Middle frontal gyrus (tissue), 1 donor: ENCODE measurements at regions not wholly inside any gene's neighbourhood (a gene's known extent, or its start where the extent isn't known, plus 50 kb on each side); places are given as distances from the start of the nearest gene placed in this dataset.
"Not testable (repeated sequence)": the region's sequence is repeated elsewhere in the genome, so short reads cannot be mapped to it uniquely, and the experiment has no call there.

Experiments
- DNase-seq: peaks from one replicate; pipeline ENCODE4 v3.0.0-alpha.2; 2015; ENCODE audit warnings: low spot score; ENCODE audit errors: extremely low spot score

DNA sequence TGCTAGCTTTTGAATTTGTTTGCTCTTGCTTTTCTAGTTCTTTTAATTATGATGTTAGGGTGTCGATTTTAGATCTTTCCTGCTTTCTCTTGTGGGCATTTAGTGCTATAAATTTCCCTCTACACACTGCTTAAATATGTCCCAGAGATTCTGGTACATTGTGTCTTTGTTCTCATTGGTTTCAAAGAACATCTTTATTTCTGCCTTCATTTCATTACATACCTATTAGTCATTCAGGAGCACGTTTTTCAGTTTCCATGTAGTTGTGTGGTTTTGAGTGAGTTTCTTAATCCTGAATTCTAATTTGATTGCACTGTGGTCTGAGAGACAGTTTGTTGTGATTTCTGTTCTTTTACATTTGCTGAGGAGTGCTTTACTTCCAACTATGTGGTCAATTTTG is 51.2 kb upstream of the MB21D2 start:
- not testable (repeated sequence) for DNase-seq

DNA sequence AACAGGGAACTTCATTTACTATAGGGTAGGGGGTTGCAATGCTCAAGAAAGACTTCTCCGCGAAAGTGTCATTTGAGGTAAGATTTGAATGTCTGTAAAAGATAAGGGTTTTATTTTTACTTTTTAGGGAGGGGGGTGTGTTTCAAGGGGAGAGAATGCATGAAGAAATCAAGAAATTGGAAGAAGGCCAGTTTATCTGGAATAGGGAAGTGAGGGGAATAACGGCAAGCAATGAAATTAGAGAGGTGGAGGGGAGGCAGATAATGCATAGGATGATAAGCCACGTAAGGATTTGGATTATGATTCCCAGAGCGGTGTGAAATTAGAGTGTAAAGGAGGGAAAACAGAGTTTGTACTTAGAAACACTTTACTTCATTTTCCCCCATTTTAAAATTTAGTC is 63.0 kb upstream of the MB21D2 start:
- no peak for DNase-seq

DNA sequence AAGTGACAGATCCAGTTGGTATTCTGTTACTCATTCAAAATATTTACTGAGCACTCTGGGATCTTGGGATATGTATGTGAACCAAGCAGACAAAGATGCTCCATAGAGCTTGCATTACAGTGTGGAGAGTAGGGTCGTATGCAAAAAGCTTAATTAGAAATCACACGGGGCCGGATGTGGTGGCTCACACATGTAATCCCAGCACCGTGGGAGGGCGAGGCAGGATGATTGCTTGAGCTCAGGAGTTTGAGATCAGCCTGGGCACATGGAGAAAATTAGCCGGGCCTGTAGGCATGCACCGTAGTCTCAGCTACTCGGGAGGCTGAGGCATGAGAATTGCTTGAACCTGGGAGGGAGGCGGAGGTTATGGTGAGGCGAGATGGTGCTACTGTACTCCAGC is 68.7 kb upstream of the MB21D2 start:
- no peak for DNase-seq

DNA sequence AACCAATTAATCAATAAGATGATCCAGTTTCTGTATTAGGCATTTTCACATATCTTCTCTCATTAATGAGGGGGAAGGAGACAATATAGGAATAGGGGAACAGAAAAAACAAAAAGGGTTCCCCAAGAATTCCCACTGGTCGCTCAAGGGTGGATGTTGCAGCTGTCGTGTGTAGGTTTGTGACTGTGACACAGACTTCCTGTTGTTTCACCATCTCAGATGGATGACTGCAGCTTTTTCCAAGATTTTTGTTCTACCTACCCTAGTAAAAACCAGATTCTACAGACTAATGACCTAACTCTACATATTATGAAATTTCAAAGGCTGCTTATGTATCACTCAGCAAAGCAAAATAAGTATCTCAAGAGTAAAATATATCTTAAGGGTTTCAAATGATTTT is 73.7 kb upstream of the MB21D2 start:
- DNase-seq: no peak

DNA sequence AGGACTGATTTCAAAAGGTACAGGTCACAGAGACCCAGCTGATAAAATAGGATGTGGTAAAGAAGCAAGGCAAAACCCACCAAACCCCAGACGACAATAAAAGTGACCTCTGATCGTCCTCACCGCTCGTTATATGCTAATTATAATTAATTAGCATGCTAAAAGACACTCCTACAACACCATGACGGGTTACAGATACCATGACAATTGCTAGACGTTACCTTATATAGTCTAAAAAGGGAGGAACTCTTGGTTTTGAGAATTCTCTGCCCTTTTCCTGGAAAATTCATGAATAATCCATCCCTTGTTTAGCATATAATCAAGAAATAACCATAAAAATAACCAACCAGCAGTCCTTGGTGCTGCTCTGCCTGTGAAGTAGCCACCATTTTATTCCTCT is 74.7 kb upstream of the MB21D2 start:
- no peak for DNase-seq

DNA sequence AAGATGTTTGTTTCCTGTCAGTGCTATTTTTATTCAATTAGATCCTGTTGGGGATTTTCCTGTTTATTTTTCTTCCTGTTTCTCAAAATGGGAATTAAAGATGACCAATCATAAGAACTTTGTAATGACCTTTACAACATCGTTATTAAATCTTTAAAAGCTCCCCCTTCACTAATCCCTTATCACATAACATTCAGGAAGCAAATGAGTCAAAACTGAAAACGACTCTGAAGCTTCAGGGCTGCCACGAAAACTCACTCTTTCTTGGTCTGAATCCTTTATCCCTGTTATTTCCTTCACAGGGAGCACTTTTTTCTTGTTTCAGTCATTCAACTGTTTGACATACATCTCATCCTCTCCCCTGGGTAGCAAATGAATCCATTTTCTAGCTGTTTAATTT is 75.8 kb upstream of the MB21D2 start:
- no peak for DNase-seq

DNA sequence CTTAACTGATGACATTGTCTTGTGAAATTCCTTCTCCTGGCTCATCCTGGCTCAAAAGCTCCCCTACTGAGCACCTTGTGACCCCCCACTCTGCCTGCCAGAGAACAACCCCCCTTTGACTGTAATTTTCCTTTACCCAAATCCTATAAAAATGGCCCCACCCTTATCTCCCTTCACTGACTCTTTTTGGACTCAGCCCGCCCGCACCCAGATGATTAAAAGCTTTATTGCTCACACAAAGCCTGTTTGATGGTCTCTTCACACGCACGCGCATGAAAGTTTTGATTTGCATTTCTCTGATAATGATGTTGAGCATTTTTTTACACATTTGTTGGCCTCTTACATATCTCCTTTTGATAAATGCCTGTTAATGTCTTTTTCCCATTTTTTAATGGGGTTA is 83.5 kb upstream of the MB21D2 start:
- not testable (repeated sequence) for DNase-seq

DNA sequence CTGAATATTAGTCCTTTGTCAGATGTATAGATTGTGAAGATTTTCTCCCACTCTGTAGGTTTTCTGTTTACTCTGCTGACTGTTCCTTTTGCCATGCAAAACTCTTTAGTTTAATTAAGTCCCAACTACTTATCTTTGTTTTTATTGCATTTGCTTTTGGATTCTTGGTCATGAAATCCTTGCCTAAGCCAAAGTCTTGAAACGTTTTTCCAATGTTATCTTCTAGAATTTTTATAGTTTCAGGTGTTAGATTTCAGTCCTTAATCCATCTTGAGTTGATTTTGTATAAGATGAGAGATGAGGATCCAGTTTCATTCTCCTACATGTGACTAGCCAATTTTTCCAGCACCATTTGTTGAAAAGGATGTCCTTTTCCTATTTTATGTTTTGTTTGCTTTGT is 86.0 kb upstream of the MB21D2 start:
- DNase-seq: not testable (repeated sequence)

DNA sequence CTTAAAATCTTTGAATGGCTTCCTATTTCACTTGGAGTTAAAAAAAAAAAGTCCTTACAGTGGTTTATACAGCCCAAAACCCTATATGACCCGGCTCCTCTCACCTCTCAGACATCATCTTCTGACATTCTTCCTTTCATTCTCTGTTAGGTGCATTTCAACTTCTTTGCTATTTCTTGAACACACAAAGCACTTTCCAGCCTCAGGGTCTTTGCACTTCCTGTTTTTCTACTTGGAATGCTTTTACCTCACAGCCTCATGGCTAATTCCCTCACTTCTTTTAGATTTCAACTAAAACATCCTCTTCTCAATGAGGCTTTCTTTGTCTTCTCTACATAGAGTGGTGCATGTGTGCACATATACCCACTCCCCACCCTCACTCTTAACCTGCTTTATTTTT is 91.0 kb upstream of the MB21D2 start:
- no peak for DNase-seq

DNA sequence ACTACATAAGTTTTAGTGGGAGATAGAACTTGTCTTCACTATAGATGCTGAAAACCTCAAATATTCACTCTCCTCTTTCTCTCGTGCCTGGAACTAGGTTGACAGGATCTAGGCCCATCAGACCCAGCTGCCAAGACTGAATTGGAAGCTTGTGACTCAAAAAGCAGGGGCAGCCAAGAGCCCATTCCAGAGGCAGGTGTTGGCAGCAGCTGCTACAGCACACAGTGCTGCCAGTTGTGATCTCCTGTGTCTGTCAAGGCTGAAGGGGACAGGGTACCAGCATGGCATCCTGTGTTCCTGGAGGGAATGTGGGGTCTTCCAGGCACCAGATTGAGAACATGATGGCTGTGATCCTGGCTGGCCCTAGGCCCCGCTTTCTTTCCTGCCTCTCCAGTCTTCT is 92.5 kb upstream of the MB21D2 start:
- no peak for DNase-seq

DNA sequence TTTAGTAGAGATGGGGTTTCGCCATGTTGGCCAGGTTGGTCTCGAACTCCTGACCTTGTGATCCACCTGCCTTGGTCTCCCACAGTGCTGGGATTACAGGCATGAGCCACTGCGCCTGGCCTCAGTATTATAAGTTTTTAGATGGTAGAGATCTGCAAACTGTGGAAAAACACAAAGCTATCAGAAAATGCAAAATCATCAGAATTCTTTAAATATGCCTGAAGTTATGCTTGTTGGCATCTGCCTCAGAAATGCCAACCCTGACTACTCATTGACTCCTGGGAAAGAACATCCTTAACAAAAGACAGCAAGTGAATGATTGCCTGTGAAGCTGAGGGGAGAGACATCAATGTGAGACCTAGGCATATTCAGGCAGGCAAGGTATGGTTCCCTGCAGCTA is 94.3 kb upstream of the MB21D2 start:
- DNase-seq: no peak

DNA sequence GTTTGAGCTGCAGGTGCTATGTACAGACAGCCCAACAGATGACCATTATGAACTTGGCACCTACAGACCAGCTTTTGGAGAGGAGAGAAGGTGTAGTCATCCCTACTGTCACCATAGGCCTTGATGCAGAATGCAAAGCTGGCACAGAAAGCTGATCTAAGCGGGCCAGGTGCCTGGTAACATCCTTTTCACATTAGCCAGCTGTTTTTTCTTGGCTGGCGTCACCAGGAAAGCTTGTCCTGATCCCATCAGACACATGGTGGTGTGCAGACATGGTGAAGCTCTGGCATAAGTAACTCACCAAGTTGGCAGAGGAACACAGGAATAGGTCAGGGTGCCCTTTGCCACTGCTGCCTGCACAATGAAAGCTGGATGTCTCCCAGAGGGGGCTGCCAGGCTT is 97.2 kb upstream of the MB21D2 start:
- DNase-seq: no peak

DNA sequence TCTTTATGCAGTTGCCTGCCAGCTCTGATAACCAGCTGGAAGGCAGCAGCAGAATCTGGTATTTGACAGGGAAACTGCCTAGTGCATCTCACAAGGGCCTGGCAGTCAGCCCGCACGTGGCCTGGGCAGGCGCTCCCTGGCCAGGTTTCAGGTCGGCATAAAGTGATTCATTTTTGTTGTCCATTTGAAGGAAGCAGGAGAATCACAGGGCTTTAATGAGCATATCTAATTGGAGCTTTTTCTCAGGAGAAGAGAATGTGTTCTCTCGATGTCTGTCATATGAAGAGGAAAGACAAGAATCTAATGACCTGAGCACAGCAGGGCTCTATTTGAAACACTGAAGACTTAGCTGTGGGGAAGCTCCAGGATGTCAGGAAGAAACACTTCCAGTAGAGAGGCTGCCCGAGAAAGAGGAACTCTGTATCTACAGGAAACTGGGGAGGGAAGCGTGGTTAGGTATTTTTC is 98.8 kb upstream of the MB21D2 start:
- no peak for DNase-seq

DNA sequence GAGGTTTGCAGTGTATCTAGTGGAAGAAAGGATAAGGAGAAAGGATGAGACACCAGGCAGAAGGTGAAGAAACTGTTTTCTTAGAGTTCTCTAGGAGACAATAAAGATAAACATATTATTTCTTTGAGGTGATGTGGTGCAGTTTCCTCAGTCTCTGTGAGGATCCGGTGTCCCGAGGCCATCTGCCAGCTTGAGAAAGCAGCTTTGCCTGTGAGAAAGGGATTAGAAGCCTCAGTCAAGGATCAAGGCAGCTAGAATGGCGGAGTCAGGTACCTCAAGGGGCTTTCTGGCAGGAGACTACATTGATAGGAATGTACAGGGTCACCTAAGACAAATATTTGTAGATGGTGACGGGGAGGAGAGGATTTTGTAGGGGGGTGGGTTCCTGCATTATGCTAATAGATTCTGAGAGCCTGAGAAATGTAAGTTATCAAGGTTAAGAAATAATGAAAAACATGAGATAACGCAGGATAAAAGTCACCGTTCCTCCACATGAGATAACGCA is 103.9 kb upstream of the MB21D2 start:
- DNase-seq: no peak

DNA sequence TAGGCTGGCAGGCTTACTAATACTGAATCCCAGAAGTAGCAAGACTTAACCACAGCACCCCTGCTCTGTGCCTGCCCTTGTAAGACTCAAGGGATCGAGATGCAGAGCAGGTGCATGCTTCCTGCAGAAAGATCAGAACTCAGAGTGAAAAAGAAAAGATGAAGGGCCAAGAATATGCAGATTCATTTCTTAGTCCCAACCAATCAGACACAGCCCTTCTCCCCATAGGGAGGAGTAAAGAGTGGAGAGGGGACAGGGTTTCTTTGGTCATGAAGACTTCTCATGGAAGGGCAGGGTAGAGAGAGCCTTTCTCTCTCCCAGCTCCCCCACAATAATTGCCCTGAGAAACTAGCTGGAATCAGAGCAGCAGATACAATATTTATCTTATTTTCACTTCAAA is 105.6 kb upstream of the MB21D2 start:
- DNase-seq: no peak

DNA sequence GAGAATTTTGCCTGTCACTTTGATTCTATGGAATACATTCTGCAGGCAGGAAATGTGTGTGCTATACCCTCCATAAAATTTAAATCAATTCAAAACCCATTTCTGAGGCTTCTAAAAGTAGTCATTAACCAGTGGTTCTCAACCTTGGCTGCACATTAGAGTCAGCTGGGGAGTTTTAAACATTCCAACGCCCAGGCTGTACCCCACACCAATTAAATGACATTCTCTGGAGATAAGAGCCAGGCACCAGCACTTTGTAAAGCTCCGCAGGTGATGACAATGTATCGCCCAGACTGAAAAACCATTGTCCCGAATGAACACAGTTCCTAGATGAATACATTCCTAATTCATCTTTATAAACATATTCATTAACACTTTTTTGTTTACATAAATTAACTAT is 110.6 kb upstream of the MB21D2 start:
- DNase-seq: no peak

DNA sequence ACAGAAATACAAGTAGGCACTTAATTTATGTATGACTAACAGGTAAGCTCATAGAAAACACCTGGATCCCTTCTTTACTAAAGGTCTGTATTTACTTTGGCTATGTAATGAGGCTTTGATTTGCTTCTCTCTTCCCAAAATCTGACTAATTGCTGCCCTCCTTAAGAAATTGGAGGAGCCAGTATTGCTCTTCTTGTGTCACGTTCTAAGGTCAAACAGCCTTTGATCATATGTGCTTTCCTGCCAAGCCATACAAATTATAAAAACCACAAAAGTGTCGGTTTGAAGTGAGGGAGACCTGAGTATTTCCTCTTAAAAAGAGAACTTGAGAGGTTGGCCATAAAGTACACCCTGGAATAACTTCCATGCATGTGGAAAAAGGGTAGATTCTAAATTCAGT is 112.1 kb upstream of the MB21D2 start:
- DNase-seq: no peak

DNA sequence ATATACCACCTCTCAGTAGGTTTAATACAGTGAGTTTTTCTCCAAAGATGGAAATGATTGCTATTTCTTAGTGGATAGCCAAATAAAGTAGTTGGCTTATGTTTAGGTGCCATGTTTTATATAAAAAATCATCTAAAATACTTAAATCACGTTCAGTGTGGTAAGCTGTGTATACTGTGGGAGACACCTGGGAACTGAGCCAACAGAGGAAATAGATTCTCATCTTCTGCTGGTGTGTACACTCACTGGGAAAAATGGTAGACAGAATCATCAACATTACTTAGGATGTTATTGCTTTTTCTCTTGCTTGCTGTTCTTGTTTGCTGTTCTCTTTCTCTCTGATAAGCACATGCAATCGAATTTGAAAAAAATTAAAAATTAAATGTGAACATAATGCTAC is 112.6 kb upstream of the MB21D2 start:
- no peak for DNase-seq

DNA sequence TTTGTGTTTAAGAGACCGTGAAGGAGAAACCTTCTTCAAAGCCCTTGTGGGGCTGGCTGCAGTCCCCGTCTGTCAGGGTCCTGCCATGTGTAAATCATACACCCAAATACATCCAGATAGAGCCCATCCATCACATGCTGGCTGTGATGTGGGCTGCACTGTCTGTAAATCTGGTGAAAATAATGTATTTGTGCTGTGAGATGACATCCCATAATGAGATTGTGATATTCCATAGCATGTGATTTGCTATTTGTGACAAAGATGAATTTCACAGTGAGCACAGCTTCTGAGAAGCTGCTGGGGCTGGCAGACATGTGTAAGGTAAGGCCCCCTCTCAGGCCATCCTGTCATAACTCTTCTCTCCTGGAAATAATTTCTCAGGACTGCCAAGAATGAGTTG is 114.3 kb upstream of the MB21D2 start:
- DNase-seq: no peak

DNA sequence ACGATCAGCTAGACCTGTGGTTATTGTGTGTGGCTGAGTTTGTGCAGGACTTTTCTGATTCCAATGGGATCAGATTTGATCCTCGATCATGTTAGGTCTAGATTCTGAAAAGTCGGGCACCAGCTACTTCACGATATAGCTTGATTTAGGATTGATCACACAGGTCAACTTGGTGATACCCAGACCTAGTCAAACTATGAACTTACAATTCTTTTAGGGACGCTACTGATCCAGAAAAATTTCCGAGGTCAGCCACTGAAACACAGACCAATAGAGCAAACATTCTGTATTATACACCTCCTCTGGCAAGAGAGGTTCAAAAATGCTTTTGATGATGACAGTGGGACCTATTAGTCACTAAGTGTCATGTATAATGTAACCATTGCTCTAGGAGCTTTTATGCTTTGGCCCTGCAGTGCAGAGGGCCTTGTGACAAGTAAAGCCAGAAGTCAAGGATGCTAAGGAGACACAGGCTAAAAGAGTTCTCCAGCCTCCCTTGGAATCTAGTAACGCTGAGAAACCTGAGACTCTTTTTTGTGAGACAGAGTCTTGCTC is 115.6 kb upstream of the MB21D2 start:
- DNase-seq: no peak

DNA sequence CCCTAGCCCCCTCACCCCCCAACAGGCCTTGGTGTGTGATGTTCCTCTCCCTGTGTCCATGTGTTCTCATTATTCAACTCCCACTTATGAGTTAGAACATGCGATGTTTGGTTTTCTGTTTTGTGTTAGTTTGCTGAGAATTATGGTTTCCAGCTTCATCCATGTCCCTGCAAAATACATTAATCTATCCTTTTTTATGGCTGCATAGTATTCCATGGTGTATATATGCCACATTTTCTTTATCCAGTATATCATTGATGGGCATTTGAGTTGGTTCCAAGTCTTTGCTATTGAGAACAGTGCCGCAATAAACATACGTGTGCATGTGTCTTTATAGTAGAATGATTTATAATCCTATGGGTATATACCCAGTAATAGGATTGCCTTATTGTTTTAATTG is 120.2 kb upstream of the MB21D2 start:
- DNase-seq: not testable (repeated sequence)

DNA sequence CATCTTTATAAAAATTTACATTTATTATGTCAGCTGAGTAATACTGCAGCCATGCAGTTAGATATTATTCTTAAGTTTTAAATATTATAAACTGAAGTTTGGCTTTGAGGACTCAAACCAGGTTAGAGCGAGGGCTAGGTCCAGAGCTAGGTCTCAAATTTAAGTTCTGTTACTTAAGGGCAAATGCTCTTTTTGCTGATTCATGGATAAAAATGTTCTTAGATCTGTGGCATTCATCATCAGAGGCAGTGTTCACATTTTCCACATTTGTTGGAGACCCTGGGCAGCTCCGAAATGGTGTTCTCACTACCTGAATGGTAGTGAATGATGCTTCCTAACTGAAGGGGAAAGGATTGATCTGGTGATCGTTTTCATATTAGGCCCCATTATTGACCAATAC is 121.4 kb upstream of the MB21D2 start:
- DNase-seq: no peak

DNA sequence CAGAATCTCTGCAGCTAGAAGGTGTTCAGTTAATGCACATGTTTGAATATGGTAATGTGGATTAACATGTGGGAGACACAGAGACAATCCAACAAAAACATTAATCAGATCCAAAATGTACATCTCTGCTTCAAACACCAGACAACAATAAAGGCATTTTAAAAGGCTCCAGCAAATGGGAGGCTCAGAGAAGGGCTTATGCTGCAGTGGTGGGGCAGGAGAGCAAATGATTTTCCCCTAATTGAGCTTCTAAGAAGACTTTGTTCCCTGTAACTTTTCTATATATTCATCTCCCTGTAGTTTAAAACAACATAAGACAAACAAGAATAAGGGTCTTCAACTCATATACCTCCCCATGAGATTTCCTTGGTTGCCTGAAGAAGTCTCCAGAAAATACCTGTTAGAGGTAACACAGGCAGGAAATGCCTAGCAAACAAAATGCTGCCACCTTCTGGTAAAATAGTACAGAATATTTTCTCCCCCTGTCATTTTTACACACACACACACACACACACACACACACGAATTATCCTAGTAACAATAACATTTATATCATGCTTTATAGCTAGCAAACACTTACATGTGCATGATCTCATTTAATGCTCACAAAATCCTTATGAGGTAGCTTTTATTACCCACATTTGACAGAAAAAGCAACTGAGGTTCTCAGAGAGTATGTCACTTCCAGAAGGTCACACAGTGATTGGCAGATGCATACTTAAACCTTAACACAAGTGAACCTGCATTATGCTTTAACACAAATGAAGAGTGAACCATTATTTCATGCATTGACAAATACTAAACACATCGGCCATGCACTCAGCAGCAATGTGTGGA is 123.4 kb upstream of the MB21D2 start:
- no peak for DNase-seq
